K562 (cell line): ENCODE measurements at regions not wholly inside any gene's neighbourhood (a gene's known extent, or its start where the extent isn't known, plus 50 kb on each side); places are given as distances from the start of the nearest gene placed in this dataset.

Source experiments
- CEBPB ChIP-seq: fragments of 450-650 bp; IDR thresholded peaks from 2 replicates; pipeline ENCODE4 v1.6.1; 2016; ENCODE audit warnings: missing genetic modification characterization, missing compliant biosample characterization
- EGR1 ChIP-seq: fragments of 450-650 bp; conservative IDR thresholded peaks from 2 replicates; pipeline ENCODE4 v1.6.1; 2017; ENCODE audit warnings: mild to moderate bottlenecking
- GTF2F1 ChIP-seq: IDR thresholded peaks from 2 replicates; pipeline ENCODE4 v1.6.1; 2011; ENCODE audit warnings: low read depth, low read length, improper control_type of control experiment
- MAX ChIP-seq: sonication (generic); formaldehyde crosslinking; IDR thresholded peaks from 2 replicates; pipeline ENCODE4 v1.9.0; 2022; ENCODE audit warnings: mild to moderate bottlenecking, missing genetic modification reagents
- NR3C1 ChIP-seq: sonication (generic); formaldehyde crosslinking; IDR thresholded peaks from 2 replicates; pipeline ENCODE4 v1.8.1; 2022; ENCODE audit warnings: missing genetic modification reagents
- SETDB1 ChIP-seq: IDR thresholded peaks from one replicate; pipeline ENCODE4 v1.6.1; 2012; ENCODE audit warnings: low read length, control low read depth, inconsistent platforms

- TF ChIP-seq EGR1 (no peak), GTF2F1 (no peak), CEBPB (tag) (no peak), SETDB1 (no peak), NR3C1 (CRISPR knock-in tag) (no peak), MAX (no peak)
Observed at GRCh38 chr3:806006-806405, 286.8 kb upstream of the CNTN6 start.
